ENCODE measurements at regions not wholly inside any gene's neighbourhood (a gene's known extent, or its start where the extent isn't known, plus 50 kb on each side); places are given as distances from the start of the nearest gene placed in this dataset.
"Not testable (repeated sequence)": the region's sequence is repeated elsewhere in the genome, so short reads cannot be mapped to it uniquely, and the experiment has no call there.

DNA sequence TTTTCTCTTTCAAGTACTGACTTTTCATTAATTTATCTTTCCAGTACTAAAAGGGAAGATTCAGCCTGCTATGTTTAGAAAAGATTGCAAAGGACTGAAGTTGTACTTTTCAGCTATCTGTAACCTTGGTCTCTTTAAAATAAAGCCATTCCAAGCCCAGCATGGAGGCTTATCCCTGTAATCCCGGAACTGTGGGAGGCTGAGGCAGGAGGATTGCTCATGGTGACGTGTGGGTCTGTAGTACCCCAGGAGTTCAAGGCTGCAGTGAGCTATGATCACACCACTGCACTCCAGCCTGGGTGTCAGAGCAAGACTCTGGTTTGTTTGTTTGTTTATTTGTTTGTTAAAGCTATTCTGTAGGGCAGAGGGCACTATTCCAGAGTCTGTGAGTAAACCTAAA lies 50.6 kb upstream of the TMEM170B start:
- no peak for DNase-seq

DNA sequence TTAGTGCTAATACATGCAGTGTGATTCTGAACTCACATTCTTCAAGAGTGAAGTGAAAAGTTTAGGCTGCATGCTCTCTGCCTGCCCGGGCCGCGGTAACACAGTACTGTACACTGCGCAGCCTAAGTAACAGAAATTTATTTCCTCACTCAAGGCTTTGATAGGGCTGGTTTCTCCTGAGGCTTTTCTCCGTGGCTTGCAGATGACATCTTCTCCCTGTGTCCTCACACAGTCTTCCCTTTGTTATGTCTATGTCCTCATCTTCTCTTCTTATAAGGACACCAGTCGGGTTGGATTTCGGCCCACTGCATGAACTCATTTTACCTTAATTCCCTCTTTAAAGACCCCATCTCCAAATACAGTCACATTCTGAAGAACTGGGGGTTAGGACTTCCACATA lies 51.1 kb upstream of the TMEM170B start:
- no peak for DNase-seq

DNA sequence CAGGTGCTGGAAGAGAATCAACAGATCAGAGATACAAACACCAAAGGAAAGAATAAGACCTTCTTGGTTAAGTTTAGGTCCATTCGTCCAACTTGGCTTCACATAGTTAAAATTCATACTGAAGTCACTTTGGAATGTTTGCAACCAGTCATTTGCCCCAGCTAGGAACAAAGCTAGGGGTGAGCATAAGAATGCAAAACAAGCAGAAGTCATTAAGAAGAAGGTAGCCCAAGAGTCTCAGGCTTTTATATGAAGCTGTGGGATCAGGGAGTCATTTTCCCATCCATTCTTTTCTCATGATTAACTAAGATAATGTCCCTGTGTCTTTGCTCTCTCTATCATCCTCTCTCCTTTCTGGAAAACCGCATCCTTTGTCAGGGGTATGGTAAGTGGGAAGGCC lies 51.5 kb upstream of the TMEM170B start:
- no peak for DNase-seq

DNA sequence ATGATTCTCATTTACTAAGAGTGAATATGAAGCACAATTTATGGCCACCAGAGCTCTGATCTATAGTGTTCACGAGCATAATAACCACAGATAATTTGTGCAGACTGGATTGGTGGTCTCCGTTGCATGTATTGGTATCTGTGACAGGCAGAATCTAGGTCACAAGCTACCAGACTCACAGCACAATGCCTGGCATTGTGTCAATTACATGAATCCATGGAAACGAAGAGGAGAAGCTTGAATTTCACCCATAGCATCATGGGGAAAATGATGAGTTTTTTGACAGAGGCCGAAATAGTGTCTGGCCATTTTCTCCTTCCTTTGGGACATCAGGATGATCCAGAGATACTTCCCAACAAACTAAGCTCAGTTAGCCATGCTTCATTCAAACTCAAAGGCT lies 52.3 kb upstream of the TMEM170B start:
- DNase-seq, result no peak

DNA sequence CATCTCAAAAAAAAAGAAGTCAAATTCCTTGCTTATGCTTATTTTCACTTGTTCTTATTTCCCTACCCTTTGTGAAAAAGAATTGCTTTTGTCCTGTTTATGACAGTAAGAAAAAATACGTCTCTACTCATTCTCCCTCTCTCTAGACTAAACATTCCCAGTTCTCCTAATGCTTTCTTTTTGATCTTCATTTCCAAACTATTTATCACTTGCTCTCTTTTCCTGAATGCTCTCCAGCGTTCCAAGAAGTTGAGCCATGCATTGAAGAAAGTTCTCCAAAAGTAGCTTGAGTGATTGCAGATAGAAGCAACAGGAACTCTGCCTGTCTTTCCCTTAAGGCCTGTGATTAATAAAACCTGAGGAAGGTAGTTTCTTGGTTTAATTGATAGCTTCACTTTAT lies 53.1 kb upstream of the TMEM170B start:
- DNase-seq, result no peak

DNA sequence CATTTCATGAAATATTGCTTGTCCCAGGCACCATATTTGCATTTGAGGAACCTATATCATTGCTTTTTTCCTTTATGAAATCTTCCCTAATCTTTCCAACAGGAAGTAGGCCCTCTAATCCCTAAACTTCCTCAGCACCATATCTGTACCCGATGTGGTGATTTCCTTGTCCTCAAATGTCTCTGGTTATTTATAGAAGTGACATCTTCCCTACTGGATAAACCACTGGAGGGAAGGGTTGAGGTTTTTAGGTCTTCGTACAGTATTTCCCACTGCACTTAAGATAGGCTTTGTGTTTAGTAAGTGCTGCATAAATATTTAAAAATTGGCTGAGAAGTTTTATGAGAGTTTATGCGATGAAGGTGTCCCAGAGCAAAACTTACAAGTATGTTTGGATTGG lies 54.9 kb upstream of the TMEM170B start:
- DNase-seq, result no peak

DNA sequence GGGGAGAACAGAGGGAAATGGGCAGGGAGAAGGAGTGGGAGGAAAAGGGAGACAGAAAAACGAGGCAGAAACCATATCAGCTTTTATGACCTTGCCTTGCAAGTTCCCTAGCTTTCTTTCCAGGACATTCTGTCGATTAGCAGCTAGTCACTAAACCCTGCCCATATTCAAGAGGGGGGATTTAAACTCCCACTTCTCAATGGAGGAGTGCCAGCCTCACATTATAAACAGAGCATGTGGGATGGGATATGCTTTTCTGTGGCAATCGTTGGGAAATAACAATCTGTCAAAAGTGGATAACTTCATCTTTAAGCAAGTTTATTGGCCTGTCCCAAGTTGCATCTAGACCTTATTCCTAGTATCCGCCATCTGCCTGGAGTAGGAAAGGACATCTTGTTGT lies 57.0 kb upstream of the TMEM170B start:
- no peak for DNase-seq

DNA sequence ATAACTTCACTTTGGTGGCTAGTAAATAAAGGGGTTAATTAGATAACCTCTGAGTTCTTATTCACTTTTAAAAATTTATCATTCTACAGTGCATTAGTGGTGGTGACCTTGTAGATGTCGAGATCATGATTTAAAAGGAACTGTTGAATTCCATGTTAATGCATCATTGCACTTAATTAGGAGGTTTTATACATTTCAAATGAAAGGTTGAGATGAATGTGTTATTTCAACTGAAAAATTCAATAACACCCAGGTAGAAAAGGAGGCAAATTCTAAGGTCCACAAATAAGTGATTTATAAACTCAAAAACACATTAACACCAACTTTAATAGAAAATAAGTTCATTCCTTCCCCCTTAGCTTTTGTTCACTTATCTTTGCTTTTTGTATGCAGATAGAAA lies 58.3 kb upstream of the TMEM170B start:
- no peak for DNase-seq

DNA sequence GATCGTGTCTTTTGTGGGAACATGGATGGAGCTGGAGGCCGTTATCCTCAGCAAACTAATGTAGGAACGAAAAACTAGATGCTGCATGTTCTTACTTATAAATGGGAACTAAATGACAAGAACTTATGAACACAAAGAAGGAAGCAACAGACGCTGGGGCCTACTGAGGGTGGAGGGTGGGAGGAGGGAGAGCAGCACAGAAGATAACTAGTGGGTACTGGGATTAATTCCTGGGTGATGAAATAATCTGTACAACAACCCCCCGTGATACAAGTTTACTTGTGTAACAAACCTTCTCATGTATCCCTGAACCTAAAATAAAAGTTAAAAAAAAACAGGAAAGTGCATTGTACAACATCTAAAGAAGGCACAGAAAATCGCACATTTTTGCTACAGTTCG lies 59.0 kb upstream of the TMEM170B start:
- DNase-seq, result no peak

DNA sequence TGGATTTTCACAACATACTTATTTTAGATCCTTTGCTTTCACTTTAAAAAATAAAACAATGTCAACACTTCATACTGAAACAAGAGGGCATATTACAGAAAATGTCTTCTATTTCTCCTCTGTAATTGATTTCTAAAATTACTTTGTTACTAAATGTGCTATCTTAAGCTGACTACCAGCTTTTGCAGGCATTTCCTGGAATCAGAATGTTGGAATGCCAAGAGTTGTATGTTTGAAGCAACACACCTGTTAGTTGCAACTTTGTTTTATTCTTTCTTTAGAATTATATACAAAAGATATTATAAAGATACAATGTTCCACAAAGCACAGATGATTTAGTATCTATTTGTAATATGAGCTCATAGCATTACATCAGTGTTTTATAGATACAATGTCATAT lies 62.5 kb upstream of the TMEM170B start:
- no peak for DNase-seq

DNA sequence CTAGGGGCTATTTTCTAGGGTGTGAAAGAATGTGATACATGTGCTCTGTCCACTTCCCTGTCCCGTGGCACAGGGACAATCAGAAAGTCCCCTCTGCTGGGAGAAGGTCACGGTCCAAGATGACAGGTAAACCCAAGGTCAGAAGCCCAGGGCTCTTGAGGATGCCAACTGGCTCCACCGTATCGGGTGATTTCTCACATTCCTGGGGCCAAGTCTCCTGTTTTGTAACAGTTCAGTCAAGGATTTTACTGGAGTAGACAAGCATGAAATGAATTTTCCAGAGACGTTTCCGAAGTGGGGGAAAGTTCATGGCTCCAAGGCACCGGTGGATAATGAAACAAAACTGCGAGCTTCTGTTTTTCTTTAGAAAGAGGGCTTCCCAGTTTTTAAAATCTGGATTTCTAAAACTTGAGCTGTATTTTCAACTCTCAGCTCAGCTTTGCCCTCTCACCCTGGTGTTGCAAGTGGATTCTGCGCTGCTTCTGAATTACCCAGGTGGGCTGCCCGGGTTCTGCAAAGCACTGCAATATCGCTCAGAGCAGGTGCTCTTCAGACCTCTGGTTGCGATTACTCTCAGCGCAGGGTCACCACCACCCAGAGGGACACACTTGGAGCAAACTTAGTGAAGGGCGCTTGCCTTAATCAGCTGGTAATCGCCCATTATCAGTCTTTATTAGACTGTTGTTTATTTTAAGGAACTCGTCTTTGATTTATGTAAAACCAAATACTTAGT lies 64.4 kb upstream of the TMEM170B start:
- no peak for DNase-seq

DNA sequence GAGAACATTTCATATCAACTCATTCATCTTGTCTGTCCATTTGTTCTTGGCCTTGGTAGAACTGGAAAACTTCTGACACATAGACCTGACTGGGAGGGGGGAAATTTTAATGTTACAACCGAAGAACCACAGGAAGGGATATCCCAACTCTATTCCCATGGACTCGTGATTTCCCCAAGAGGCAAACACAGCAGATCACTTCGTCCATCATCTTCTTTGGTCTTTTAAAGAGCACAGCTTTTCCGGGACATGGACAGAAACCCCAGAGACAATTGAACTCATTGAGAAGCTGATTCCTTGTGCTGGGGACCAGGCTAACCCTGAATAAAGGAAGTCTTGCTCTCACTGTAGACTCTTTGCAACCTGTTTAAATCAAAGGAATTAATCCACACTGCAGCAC lies 66.3 kb upstream of the TMEM170B start:
- DNase-seq, result no peak

DNA sequence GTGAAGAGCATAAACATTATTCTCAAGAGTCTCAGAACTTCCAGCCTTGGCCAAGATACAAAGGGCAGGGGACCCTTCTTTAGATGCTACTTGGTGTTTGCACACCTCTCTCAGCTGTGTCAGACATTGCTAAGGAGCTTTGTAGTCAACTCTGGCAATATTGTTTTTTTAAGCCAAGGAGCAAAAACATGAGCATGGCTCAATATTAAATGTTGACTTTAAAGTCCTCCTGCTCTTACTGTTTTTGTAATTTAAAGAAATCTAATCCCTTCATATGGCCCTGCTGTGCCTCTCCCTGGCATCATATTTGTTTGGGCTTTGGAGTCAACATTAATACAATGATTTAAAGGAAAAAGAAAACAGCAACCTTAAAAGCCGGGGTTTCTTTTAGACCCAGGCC lies 67.9 kb upstream of the TMEM170B start:
- no peak for DNase-seq

DNA sequence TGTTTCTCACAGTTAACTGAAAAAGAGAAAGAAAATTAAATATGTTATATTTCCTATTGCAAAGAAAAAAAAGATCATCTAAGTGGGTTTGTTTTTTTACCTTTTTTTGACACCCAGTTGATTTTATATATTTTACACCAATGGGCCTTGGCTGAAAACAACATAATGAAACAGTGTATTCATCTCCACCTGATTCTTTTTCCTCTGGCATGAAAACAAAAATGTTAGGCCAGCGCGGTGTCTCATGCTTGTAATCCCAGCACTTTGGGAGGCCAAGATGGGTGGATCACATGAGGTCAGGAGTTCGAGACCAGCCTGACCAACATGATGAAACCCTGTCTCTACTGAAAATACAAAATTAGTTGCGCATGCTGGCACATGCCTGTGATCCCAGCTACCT lies 69.3 kb upstream of the TMEM170B start:
- DNase-seq, result not testable (repeated sequence)

DNA sequence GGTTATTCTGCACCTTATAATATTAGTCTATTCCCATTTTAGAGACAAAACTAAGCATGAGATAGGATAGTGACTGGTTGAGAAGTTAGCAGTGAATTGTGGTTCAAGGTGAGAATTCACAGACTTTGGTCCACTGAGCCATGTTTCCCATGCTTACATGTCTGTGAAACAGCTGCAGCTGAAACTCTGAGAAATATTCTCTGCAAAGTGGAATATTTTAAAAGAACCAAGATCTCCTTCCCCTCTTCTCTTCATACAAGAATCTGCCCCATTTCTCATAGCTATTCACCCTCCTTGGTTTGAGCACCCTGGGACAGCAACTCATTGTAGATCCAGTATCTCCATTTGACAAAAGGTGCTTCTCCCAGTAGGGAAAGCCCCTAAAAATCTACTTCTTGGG lies 70.2 kb upstream of the TMEM170B start:
- no peak for DNase-seq

DNA sequence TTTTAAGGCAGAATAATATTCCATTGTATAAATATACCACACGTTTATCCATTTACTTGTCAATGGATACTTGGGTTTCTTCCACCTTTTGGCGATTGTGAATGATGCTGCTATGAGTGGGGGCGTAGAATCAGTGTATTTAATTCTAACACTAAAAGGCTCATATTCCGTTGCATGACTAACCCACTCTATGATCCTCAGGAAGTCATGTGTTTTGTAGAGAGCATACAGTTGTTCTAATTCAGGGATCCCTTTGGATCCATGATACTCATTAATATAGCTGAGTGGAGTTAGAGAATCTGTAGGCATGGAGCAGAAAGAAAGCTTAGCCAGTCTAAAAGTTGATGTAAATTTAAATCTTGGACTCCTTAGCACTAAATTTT lies 74.2 kb upstream of the TMEM170B start:
- DNase-seq, result no peak

DNA sequence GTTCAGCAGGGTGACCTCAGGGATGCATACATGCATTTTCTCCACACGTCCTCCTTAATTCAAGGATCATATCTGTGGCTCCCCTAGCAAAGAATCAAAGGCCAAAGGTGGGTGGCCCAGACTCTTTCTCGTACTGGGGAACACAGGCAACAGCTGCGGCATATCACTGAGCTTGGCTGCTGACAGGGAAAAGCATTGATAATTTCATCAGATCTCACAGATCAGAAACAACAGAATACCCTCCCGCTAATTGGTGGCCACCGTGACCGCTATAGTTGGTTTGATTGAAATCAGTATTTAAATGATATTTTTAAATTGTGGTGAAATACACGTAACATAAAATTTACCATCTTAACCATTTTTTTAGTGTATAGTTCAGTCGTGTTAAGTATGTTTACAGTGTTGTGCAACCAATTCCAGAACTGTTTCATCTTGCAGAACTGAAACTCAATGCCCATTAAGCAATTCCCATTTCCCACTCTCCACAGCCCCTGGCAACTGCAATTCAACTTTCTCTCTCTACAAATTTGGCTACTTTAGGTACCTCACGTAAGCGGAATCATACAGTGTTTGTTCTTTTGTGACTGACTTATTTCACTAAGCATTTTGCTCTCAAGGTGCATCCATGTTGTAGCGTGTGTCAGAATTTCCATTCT lies 74.7 kb upstream of the TMEM170B start:
- DNase-seq, result no peak

DNA sequence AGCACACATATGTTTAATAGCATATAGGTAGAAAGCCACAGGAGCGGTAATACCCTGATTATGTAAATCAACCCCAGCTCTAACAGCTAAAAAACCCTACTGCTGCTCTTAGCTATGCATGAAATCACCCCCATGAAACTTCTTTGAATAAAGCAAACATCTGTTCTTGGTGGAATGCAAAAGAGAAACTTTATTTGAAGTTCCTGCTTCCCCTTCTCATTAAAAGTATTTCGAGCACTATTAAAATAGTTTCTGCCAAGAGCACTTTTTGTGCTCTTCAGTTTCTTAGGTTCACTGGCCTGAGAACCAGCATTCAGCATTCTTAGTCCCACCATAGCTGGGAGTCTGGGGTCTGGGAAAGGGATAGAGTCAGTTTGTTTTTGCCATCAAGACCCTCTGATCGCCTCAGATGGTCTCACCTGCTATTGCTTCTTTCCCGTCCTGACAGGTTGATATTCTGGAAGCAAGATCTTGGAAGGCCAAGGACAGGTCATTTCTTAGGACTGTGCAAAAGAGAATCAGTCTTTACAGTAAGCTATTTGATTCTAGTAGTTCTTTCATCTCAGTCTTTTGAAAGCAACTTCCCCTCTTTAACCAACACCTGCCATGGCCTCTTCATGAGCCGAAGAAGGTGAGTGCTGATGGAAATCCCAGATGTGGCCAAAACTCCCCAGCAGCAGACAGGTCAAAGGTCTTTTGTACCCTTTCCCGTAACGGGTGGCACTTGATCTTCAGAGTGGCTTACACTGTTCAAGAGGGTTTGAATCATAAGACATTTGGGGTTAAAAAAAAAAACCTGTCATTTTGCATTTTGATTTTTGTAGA lies 76.5 kb upstream of the TMEM170B start:
- DNase-seq, result no peak

DNA sequence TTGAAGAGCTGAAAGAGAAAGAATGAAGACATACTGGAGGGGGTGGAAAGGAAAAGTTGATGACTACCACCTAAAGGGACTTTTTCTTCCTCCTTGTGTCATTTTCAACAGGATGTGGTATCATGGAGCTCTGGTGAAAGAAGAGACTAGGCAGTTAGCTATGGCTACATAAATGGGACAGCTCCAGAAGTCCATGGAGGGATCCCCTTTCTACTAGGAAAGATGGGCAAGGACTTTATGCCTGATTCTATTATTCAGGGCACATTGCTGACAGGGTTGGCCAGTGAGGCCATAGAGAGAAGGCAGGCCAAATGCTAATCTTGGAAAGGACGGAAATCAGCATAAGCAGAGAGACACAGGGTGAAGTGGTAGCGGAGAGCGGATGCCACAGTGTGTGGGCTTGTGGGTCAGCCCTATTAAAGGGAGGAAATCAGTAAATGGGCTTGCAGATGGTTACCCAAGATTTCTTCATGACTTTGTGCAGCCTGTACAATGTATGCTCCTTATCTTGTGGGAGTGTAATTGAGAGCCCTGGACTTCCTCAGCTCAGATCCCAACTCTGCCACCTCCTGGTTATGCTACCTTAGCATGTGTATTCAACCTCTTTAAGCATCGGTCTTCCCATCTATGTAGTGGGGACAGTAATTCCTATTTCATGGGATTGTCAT lies 77.4 kb upstream of the TMEM170B start:
- DNase-seq, result no peak

DNA sequence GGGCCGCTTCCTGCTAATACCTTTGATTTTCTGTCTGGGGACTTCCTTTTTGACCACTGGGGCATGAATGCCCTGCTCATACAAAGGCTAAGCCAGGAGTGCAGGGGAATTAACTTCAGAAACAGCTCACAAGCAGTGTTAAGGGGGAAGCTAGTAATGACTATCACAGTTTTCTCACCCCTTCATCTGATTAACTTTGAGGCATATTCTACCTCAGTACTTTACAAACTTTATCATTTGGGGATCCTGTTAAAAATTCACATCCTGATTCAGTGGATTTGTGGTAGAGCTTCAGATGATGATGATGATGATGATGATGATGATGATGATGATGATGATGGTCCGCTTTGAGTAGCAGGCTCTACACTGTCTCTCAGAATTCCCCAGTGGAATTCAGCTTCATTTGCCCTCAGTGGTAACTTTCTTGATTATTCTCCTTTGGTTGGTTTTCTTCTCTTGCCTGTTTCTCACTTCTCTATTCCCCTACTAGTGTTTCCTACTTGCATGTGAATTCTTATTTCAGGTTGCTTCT lies 78.4 kb upstream of the TMEM170B start:
- DNase-seq, result no peak

DNA sequence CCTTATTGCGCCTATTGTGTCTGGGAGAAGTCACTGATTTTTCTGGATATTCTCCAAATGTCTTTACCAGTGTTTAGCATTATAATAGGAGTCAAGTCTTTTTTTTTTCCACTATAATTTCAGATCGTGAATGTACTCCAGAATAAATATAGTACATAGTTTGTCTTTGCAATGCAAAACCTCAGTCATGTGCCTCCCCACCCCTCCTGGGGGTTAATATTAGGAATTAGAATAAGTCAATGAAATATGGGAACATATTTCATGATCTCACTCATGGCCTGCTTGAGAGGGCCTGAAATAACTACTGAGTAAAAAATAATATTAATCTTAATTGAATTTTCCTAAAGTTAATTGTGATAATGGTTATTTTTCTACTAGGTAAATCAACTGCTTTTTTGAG lies 79.0 kb upstream of the TMEM170B start:
- DNase-seq, result no peak

DNA sequence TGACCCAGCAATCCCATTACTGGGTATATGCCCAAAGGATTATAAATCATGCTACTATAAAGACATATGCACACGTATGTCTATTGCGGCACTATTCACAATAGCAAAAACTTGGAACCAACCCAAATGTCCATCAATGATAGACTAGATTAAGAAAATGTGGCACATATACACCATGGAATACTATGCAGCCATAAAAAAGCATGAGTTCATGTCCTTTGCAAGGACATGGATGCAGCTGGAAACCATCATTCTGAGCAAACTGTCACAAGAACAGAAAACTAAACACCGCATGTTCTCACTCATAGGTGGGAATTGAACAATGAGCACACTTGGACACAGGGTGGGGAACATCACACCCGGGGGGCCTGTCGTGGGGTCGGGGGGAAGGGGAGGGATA lies 80.1 kb upstream of the TMEM170B start:
- DNase-seq, result not testable (repeated sequence)

DNA sequence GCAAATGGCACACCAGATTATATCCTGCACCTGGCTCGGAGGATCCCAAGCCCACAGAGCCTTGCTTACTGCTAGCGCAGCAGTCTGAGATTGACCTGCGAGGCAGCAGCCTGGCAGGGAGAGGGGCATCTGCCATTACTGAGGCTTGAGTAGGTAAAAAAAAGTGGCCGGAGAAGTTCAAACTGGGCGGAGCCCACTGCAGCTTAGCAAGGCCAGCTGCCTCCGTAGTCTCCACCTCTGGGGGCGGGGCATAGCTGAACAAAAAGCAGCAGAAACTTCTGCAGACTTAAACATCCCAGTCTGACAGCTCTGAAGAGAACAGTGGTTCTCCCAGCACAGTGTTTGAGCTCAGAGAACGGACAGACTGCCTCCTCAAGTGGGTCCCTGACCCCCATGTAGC lies 85.4 kb upstream of the TMEM170B start:
- not testable (repeated sequence) for DNase-seq

All from NCI-H2081 (cell line).